ENCODE measurements at regions not wholly inside any gene's neighbourhood (a gene's known extent, or its start where the extent isn't known, plus 50 kb on each side); places are given as distances from the start of the nearest gene placed in this dataset.

- DNase-seq (ENCODE audit: low read depth) = no peak
- no peak overlapping the region for H3K4me3 ChIP-seq (ENCODE audit: control insufficient read depth, low read depth, low read length)
- no peak for TF ChIP-seq CTCF (conservative IDR thresholded peaks at IDR 0.05; ENCODE audit: control insufficient read depth, insufficient read depth, low read depth, low read length)
These were observed 238.8 kb downstream of the RFC3 start for GRCh38 chr13:34056733-34057258.

GRCh38 chr13:34064456-34065205 is 246.7 kb downstream of the RFC3 start:
- no peak for DNase-seq (ENCODE audit: low read depth)
- no peak for TF ChIP-seq CTCF (conservative IDR thresholded peaks at IDR 0.05; ENCODE audit: control insufficient read depth, insufficient read depth, low read depth, low read length)
- H3K4me3 ChIP-seq (ENCODE audit: control insufficient read depth, low read depth, low read length) = no peak overlapping the region

- no peak for DNase-seq (ENCODE audit: low read depth)
- no peak overlapping the region for H3K4me3 ChIP-seq (ENCODE audit: control insufficient read depth, low read depth, low read length)
- TF ChIP-seq CTCF (conservative IDR thresholded peaks at IDR 0.05; ENCODE audit: control insufficient read depth, insufficient read depth, low read depth, low read length) = no peak
These were observed 248.0 kb downstream of the RFC3 start for GRCh38 chr13:34065928-34066327.

GRCh38 chr13:34066344-34066743 is 248.4 kb downstream of the RFC3 start:
- H3K4me3 ChIP-seq (ENCODE audit: control insufficient read depth, low read depth, low read length) = no peak overlapping the region
- no peak for TF ChIP-seq CTCF (conservative IDR thresholded peaks at IDR 0.05; ENCODE audit: control insufficient read depth, insufficient read depth, low read depth, low read length)
- no peak for DNase-seq (ENCODE audit: low read depth)

- no peak for TF ChIP-seq CTCF (conservative IDR thresholded peaks at IDR 0.05; ENCODE audit: control insufficient read depth, insufficient read depth, low read depth, low read length)
- no peak overlapping the region for H3K4me3 ChIP-seq (ENCODE audit: control insufficient read depth, low read depth, low read length)
- peak; percentile 33 for DNase-seq (ENCODE audit: low read depth)
These were observed 252.1 kb downstream of the RFC3 start for GRCh38 chr13:34070006-34070405.

- DNase-seq (ENCODE audit: low read depth) = no peak
- no peak for TF ChIP-seq CTCF (conservative IDR thresholded peaks at IDR 0.05; ENCODE audit: control insufficient read depth, insufficient read depth, low read depth, low read length)
These were observed 252.8 kb downstream of the RFC3 start for GRCh38 chr13:34070544-34071303.

More at GRCh38 chr13:34070544-34071303, 252.8 kb downstream of the RFC3 start:
- no peak overlapping the region for H3K4me3 ChIP-seq (ENCODE audit: control insufficient read depth, low read depth, low read length)
